SK-N-SH treated with all-trans-retinoic acid at 6 μM for 48 hours (cell line): ENCODE measurements at regions not wholly inside any gene's neighbourhood (a gene's known extent, or its start where the extent isn't known, plus 50 kb on each side); places are given as distances from the start of the nearest gene placed in this dataset.
"Not testable (repeated sequence)": the region's sequence is repeated elsewhere in the genome, so short reads cannot be mapped to it uniquely, and the experiment has no call there.

Experiments used
- RARB ChIP-seq: fragments of 250-450 bp; sonication (Bioruptor Pico); IDR thresholded peaks from 2 replicates; pipeline ENCODE4 v1.8.0; 2021; ENCODE audit warnings: mild to moderate bottlenecking, moderate library complexity
- ZNF565 ChIP-seq: fragments of 450-650 bp; formaldehyde crosslinking; conservative IDR thresholded peaks from 2 replicates; pipeline ENCODE4 v1.5.0; 2020; ENCODE audit warnings: low read depth, mild to moderate bottlenecking, moderate library complexity
- TF ChIP-seq, protein P1 (sequence below): fragments of 250-450 bp; sonication (Bioruptor Pico); IDR thresholded peaks from 2 replicates; pipeline ENCODE4 v1.5.1; 2020; ENCODE audit warnings: low read depth, mild to moderate bottlenecking, moderate library complexity
- TF ChIP-seq, protein P2 (sequence below): fragments of 250-450 bp; sonication (Bioruptor Pico); IDR thresholded peaks from 2 replicates; pipeline ENCODE4 v1.8.0; 2021; ENCODE audit warnings: low read depth, mild to moderate bottlenecking, moderate library complexity, borderline replicate concordance

DNA sequence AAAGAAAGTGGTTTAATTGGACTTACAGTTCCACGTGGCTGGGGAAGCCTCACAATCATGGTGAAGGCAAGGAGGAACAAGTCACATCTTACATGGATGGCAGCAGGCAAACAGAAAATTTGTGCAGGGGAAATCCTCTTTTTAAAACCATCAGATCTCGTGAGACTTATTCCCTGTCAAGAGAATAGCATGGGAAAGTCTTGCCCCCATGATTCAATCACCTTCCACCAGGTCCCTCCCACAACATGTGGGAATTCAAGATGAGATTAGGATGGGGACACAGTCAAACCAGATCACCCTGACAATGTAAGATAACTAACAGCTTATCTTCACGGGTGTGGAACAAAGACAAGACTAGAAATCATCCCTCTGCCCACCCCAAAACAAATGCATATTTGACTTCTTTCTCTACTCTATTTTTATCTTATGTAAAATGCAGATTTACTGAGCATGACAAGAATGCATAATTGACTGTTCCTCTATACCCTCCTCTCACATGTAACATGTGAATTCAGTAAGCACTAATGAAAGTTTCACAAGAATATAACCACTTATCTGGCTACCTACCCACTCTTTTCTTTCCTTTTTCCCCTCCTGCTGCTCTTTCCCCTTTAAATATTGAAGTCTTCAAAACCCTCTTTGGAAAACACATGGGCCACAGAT, 110.8 kb upstream of the METTL14 start:
- TF ChIP-seq, protein P1, sequence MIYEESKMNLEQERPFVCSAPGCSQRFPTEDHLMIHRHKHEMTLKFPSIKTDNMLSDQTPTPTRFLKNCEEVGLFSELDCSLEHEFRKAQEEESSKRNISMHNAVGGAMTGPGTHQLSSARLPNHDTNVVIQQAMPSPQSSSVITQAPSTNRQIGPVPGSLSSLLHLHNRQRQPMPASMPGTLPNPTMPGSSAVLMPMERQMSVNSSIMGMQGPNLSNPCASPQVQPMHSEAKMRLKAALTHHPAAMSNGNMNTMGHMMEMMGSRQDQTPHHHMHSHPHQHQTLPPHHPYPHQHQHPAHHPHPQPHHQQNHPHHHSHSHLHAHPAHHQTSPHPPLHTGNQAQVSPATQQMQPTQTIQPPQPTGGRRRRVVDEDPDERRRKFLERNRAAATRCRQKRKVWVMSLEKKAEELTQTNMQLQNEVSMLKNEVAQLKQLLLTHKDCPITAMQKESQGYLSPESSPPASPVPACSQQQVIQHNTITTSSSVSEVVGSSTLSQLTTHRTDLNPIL (CRISPR knock-in tag), result not testable (repeated sequence)
- not testable (repeated sequence) for TF ChIP-seq ZNF565; RARB (CRISPR knock-in tag)
- TF ChIP-seq, protein P2, sequence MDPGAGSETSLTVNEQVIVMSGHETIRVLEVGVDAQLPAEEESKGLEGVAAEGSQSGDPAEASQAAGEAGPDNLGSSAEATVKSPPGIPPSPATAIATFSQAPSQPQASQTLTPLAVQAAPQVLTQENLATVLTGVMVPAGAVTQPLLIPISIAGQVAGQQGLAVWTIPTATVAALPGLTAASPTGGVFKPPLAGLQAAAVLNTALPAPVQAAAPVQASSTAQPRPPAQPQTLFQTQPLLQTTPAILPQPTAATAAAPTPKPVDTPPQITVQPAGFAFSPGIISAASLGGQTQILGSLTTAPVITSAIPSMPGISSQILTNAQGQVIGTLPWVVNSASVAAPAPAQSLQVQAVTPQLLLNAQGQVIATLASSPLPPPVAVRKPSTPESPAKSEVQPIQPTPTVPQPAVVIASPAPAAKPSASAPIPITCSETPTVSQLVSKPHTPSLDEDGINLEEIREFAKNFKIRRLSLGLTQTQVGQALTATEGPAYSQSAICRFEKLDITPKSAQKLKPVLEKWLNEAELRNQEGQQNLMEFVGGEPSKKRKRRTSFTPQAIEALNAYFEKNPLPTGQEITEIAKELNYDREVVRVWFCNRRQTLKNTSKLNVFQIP (CRISPR knock-in tag), result not testable (repeated sequence)
